ENCODE measurements at regions not wholly inside any gene's neighbourhood (a gene's known extent, or its start where the extent isn't known, plus 50 kb on each side); places are given as distances from the start of the nearest gene placed in this dataset.

GRCh38 chr12:19641235-19642080 is 202.2 kb downstream of the AEBP2 start:
- WGBS = 80% methylated on average over 5 of the region's 5 CpGs
- H3K4me3 ChIP-seq = no peak overlapping the region
- H3K36me3 ChIP-seq = no peaks in the 10 kb centered on the region
- DNase-seq (ENCODE audit: low spot score in 2 of 2) = no peak
- no peaks in the 10 kb centered on the region for H3K27me3 ChIP-seq
- H3K4me1 ChIP-seq = no peaks in the 10 kb centered on the region
- H3K9me3 ChIP-seq = no peaks in the 10 kb centered on the region
- H3K27ac ChIP-seq = no peak overlapping the region
- no peak for TF ChIP-seq EP300 (IDR thresholded peaks at IDR 0.05)
- no peak for TF ChIP-seq POLR2A (IDR thresholded peaks at IDR 0.05)
- no peak for TF ChIP-seq CTCF (IDR thresholded peaks at IDR 0.05)
- no peak for TF ChIP-seq POLR2AphosphoS5 (IDR thresholded peaks at IDR 0.05)

- no peak overlapping the region for H3K27ac ChIP-seq
- no peak overlapping the region for H3K4me3 ChIP-seq
- H3K4me1 ChIP-seq = no peaks in the 10 kb centered on the region
- TF ChIP-seq POLR2A (IDR thresholded peaks at IDR 0.05) (no peak), CTCF (IDR thresholded peaks at IDR 0.05) (no peak), EP300 (IDR thresholded peaks at IDR 0.05) (no peak), POLR2AphosphoS5 (IDR thresholded peaks at IDR 0.05) (no peak)
- WGBS = 95% methylated on average over 4 of the region's 4 CpGs
- H3K27me3 ChIP-seq = no peaks in the 10 kb centered on the region
- no peaks in the 10 kb centered on the region for H3K9me3 ChIP-seq
- H3K36me3 ChIP-seq = no peaks in the 10 kb centered on the region
- DNase-seq (ENCODE audit: low spot score in 2 of 2) = no peak
Measured at GRCh38 chr12:19642345-19642744, 203.1 kb downstream of the AEBP2 start.

GRCh38 chr12:19643635-19644034 is 204.3 kb downstream of the AEBP2 start:
- no peaks in the 10 kb centered on the region for H3K9me3 ChIP-seq
- no peak for DNase-seq (ENCODE audit: low spot score in 2 of 2)
- no peaks in the 10 kb centered on the region for H3K27me3 ChIP-seq
- H3K27ac ChIP-seq = no peak overlapping the region
- TF ChIP-seq POLR2A (IDR thresholded peaks at IDR 0.05) (no peak), CTCF (IDR thresholded peaks at IDR 0.05) (peak in 1 of 2 donors; percentile 41)
- H3K36me3 ChIP-seq = no peaks in the 10 kb centered on the region
- H3K4me3 ChIP-seq = no peak overlapping the region
- WGBS = 22% methylated on average over 5 of the region's 5 CpGs
- H3K4me1 ChIP-seq = no peaks in the 10 kb centered on the region

GRCh38 chr12:19644571-19644970 is 205.3 kb downstream of the AEBP2 start:
- H3K4me3 ChIP-seq = no peak overlapping the region
- no peak for DNase-seq (ENCODE audit: low spot score in 2 of 2)
- WGBS = 84% methylated on average over 3 of the region's 3 CpGs
- no peak overlapping the region for H3K27ac ChIP-seq
- TF ChIP-seq POLR2AphosphoS5 (IDR thresholded peaks at IDR 0.05) = no peak
- no peak for TF ChIP-seq CTCF (IDR thresholded peaks at IDR 0.05)
- TF ChIP-seq EP300 (IDR thresholded peaks at IDR 0.05) = no peak
- TF ChIP-seq POLR2A (IDR thresholded peaks at IDR 0.05) = no peak
- no peaks in the 10 kb centered on the region for H3K4me1 ChIP-seq
- H3K27me3 ChIP-seq = no peaks in the 10 kb centered on the region
- no peaks in the 10 kb centered on the region for H3K9me3 ChIP-seq
- no peaks in the 10 kb centered on the region for H3K36me3 ChIP-seq

- no peak for DNase-seq (ENCODE audit: low spot score in 2 of 2)
- H3K27ac ChIP-seq = no peak overlapping the region
- no peaks in the 10 kb centered on the region for H3K36me3 ChIP-seq
- TF ChIP-seq CTCF (IDR thresholded peaks at IDR 0.05) = no peak
- no peak for TF ChIP-seq POLR2A (IDR thresholded peaks at IDR 0.05)
- no peak for TF ChIP-seq POLR2AphosphoS5 (IDR thresholded peaks at IDR 0.05)
- TF ChIP-seq EP300 (IDR thresholded peaks at IDR 0.05) = no peak
- H3K27me3 ChIP-seq = no peaks in the 10 kb centered on the region
- no peaks in the 10 kb centered on the region for H3K9me3 ChIP-seq
- H3K4me3 ChIP-seq = no peak overlapping the region
- no peaks in the 10 kb centered on the region for H3K4me1 ChIP-seq
Measured at GRCh38 chr12:19645823-19646222, 206.5 kb downstream of the AEBP2 start.

All from suprapubic skin (tissue), 4 donors.